Liver (tissue), 8 donors: ENCODE measurements at regions not wholly inside any gene's neighbourhood (a gene's known extent, or its start where the extent isn't known, plus 50 kb on each side); places are given as distances from the start of the nearest gene placed in this dataset.

Experiments used
- DNase-seq: peaks from one replicate; pipeline ENCODE4 v3.0.0-alpha.2; 2017; ENCODE audit warnings: low spot score
- H3K27ac ChIP-seq, 2 donors: one replicate each; pipeline ENCODE4 v1.7.0; 2013; ENCODE audit warnings: inconsistent platforms in 2 of 2, low read length in 2 of 2, control low read depth in 1 of 2, low read depth in 1 of 2, mild to moderate bottlenecking in 1 of 2
- H3K27me3 ChIP-seq, 4 donors: one replicate each; pipeline versions ENCODE4 v1.6.1 to v1.7.0; 2013; ENCODE audit warnings: low read length in 3 of 4, inconsistent platforms in 1 of 4, mild to moderate bottlenecking in 1 of 4, moderate library complexity in 1 of 4; ENCODE audit not compliant: control insufficient read depth in 4 of 4, insufficient read depth in 4 of 4
- H3K36me3 ChIP-seq, 4 donors: one replicate each; pipeline versions ENCODE4 v1.6.1 to v1.7.0; 2013; ENCODE audit warnings: low read length in 3 of 4, mild to moderate bottlenecking in 3 of 4, low read depth in 1 of 4, moderate library complexity in 1 of 4; ENCODE audit not compliant: control insufficient read depth in 4 of 4, insufficient read depth in 3 of 4
- H3K4me1 ChIP-seq, 4 donors: one replicate each; pipeline versions ENCODE4 v1.6.1 to v1.7.0; 2013; ENCODE audit warnings: low read length in 3 of 4, mild to moderate bottlenecking in 3 of 4, moderate library complexity in 1 of 4; ENCODE audit not compliant: control insufficient read depth in 4 of 4, insufficient read depth in 4 of 4
- H3K4me3 ChIP-seq, 3 donors: one replicate each; pipeline versions ENCODE4 v1.6.1 to v1.7.0; 2013; ENCODE audit warnings: low read length in 3 of 3, control low read depth in 1 of 3, low read depth in 1 of 3, mild to moderate bottlenecking in 1 of 3
- H3K9ac ChIP-seq, 2 donors: one replicate each; pipeline ENCODE4 v1.7.0; 2013; ENCODE audit warnings: low read length in 2 of 2, mild to moderate bottlenecking in 2 of 2, moderate library complexity in 2 of 2, control low read depth in 1 of 2, low read depth in 1 of 2
- H3K9me3 ChIP-seq, 4 donors: one replicate each; pipeline versions ENCODE4 v1.6.1 to v1.7.0; 2013; ENCODE audit warnings: low read length in 3 of 4; ENCODE audit not compliant: control insufficient read depth in 4 of 4
- ATF3 ChIP-seq: IDR thresholded peaks from 2 replicates; pipeline ENCODE4 v1.6.1; 2016; ENCODE audit warnings: antibody characterized with exemption
- EGR1 ChIP-seq, 2 donors: IDR thresholded peaks; 2 replicates each; pipeline ENCODE4 v1.6.1; 2016 to 2018; ENCODE audit warnings: antibody characterized with exemption in 2 of 2, low read depth in 2 of 2
- FOXA2 ChIP-seq: IDR thresholded peaks from 2 replicates; pipeline ENCODE4 v1.6.1; 2016; ENCODE audit warnings: antibody characterized with exemption
- GABPA ChIP-seq, 2 donors: IDR thresholded peaks in 1 of 2; conservative IDR thresholded peaks in 1 of 2; 2 replicates each; pipeline ENCODE4 v1.6.1; 2016; ENCODE audit warnings: antibody characterized with exemption in 2 of 2, mild to moderate bottlenecking in 1 of 2, moderate library complexity in 1 of 2
- HNF4A ChIP-seq, 2 donors: conservative IDR thresholded peaks; 2 replicates each; pipeline ENCODE4 v1.6.1; 2016; ENCODE audit warnings: antibody characterized with exemption in 2 of 2, mild to moderate bottlenecking in 2 of 2
- HNF4G ChIP-seq: IDR thresholded peaks from 2 replicates; pipeline ENCODE4 v1.6.1; 2016; ENCODE audit warnings: antibody characterized with exemption
- JUND ChIP-seq, 2 donors: IDR thresholded peaks; 2 replicates each; pipeline ENCODE4 v1.6.1; 2016; ENCODE audit warnings: antibody characterized with exemption in 2 of 2
- MAX ChIP-seq: IDR thresholded peaks from 2 replicates; pipeline ENCODE4 v1.6.1; 2016; ENCODE audit warnings: antibody characterized with exemption
- NR2F2 ChIP-seq: IDR thresholded peaks from 2 replicates; pipeline ENCODE4 v1.6.1; 2016; ENCODE audit warnings: antibody characterized with exemption
- RAD21 ChIP-seq, 2 donors: IDR thresholded peaks; 2 replicates each; pipeline ENCODE4 v1.6.1; 2016; ENCODE audit warnings: antibody characterized with exemption in 2 of 2, mild to moderate bottlenecking in 2 of 2
- RXRA ChIP-seq, 2 donors: IDR thresholded peaks; 2 replicates each; pipeline ENCODE4 v1.6.1; 2017 to 2018; ENCODE audit warnings: antibody characterized with exemption in 2 of 2, mild to moderate bottlenecking in 1 of 2
- SP1 ChIP-seq: IDR thresholded peaks from 2 replicates; pipeline ENCODE4 v1.6.1; 2018; ENCODE audit warnings: antibody characterized with exemption, mild to moderate bottlenecking
- TAF1 ChIP-seq: conservative IDR thresholded peaks from 2 replicates; pipeline ENCODE4 v1.6.1; 2016; ENCODE audit warnings: antibody characterized with exemption, mild to moderate bottlenecking
- YY1 ChIP-seq: IDR thresholded peaks from 2 replicates; pipeline ENCODE4 v1.6.1; 2016; ENCODE audit warnings: antibody characterized with exemption, mild to moderate bottlenecking
- ZBTB33 ChIP-seq: IDR thresholded peaks from 2 replicates; pipeline ENCODE4 v1.6.1; 2016; ENCODE audit warnings: antibody characterized with exemption
- WGBS: extraction: QIAGEN DNeasy Blood & Tissue Kit; methylation state at CpG from one replicate; pipeline ENCODE4 v1.1.7; 2013; 5-methylcytosine and 5-hydroxymethylcytosine counted together
- TF ChIP-seq, protein P1 (sequence below): fragments of 150-350 bp; IDR thresholded peaks from 2 replicates; pipeline ENCODE4 v1.5.1; 2017; ENCODE audit warnings: improper control_type of control experiment, low read depth, low read length; ENCODE audit not compliant: missing input control
- donor health status: healthy.
- donor health status: healthy.
- donor health status: healthy.
- donor health status: healthy.
- donor health status: healthy.

- Histone ChIP-seq H3K9ac (no peak overlapping the region), H3K4me3 (no peak overlapping the region), H3K27ac (no peak overlapping the region), H3K9me3 (no peaks in the 10 kb centered on the region), H3K27me3 (no peaks in the 10 kb centered on the region), H3K4me1 (no peaks in the 10 kb centered on the region), H3K36me3 (no peaks in the 10 kb centered on the region)
- no peak for DNase-seq
- no peak for TF ChIP-seq HNF4G
- TF ChIP-seq HNF4A (conservative IDR thresholded peaks at IDR 0.05): no peak
- TF ChIP-seq MAX: no peak
- TF ChIP-seq, protein P1, sequence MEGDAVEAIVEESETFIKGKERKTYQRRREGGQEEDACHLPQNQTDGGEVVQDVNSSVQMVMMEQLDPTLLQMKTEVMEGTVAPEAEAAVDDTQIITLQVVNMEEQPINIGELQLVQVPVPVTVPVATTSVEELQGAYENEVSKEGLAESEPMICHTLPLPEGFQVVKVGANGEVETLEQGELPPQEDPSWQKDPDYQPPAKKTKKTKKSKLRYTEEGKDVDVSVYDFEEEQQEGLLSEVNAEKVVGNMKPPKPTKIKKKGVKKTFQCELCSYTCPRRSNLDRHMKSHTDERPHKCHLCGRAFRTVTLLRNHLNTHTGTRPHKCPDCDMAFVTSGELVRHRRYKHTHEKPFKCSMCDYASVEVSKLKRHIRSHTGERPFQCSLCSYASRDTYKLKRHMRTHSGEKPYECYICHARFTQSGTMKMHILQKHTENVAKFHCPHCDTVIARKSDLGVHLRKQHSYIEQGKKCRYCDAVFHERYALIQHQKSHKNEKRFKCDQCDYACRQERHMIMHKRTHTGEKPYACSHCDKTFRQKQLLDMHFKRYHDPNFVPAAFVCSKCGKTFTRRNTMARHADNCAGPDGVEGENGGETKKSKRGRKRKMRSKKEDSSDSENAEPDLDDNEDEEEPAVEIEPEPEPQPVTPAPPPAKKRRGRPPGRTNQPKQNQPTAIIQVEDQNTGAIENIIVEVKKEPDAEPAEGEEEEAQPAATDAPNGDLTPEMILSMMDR: no peak
- TF ChIP-seq TAF1: no peak
- TF ChIP-seq GABPA (IDR thresholded peaks at IDR 0.05 in 1 of 2, conservative IDR thresholded peaks at IDR 0.05 in 1 of 2): no peak
- no peak for TF ChIP-seq RAD21 (IDR thresholded peaks at IDR 0.05)
- no peak for TF ChIP-seq JUND (IDR thresholded peaks at IDR 0.05)
- TF ChIP-seq ZBTB33: no peak
- TF ChIP-seq SP1: no peak
- TF ChIP-seq EGR1 (IDR thresholded peaks at IDR 0.05; ENCODE audit: low read depth in 2 of 2): no peak
- no peak for TF ChIP-seq FOXA2
- TF ChIP-seq NR2F2: no peak
- no peak for TF ChIP-seq YY1
- WGBS: 40% methylated on average over 3 of the region's 3 CpGs
Measured at GRCh38 chr9:19663570-19663969, 125.3 kb downstream of the SLC24A2 start.

GRCh38 chr9:19662213-19662612 is 126.6 kb downstream of the SLC24A2 start:
- WGBS: 78% methylated on average over 6 of the region's 6 CpGs
- no peak for DNase-seq
- Histone ChIP-seq H3K27ac (no peak overlapping the region), H3K4me1 (no peaks in the 10 kb centered on the region), H3K9ac (no peak overlapping the region), H3K9me3 (no peaks in the 10 kb centered on the region), H3K36me3 (no peaks in the 10 kb centered on the region), H3K27me3 (no peaks in the 10 kb centered on the region), H3K4me3 (no peak overlapping the region)
- TF ChIP-seq TAF1: no peak
- TF ChIP-seq ZBTB33: no peak
- TF ChIP-seq NR2F2: no peak
- TF ChIP-seq GABPA (IDR thresholded peaks at IDR 0.05 in 1 of 2, conservative IDR thresholded peaks at IDR 0.05 in 1 of 2): no peak
- TF ChIP-seq RXRA (IDR thresholded peaks at IDR 0.05): no peak
- TF ChIP-seq HNF4G: no peak
- TF ChIP-seq, protein P1: no peak
- no peak for TF ChIP-seq JUND (IDR thresholded peaks at IDR 0.05)
- TF ChIP-seq EGR1 (IDR thresholded peaks at IDR 0.05; ENCODE audit: low read depth in 2 of 2): no peak
- no peak for TF ChIP-seq MAX
- no peak for TF ChIP-seq ATF3
